HG03097 (cell line): ENCODE measurements at regions not wholly inside any gene's neighbourhood (a gene's known extent, or its start where the extent isn't known, plus 50 kb on each side); places are given as distances from the start of the nearest gene placed in this dataset.
"Not testable (repeated sequence)": the region's sequence is repeated elsewhere in the genome, so short reads cannot be mapped to it uniquely, and the experiment has no call there.

ENCODE experiments used
- ATAC-seq: cut with Tn5 transposase; IDR thresholded peaks from one replicate; pipeline ENCODE4 v1.9.1; 2021; ENCODE audit not compliant: unreplicated experiment, low FRiP score

- no peak for ATAC-seq
Measured at GRCh38 chr2:54065411-54065810, 50.0 kb upstream of the ACYP2 start.

GRCh38 chr2:54063967-54064535 is 51.4 kb upstream of the ACYP2 start:
- no peak for ATAC-seq

- ATAC-seq: no peak
Measured at GRCh38 chr2:54062401-54062800, 53.0 kb upstream of the ACYP2 start.

GRCh38 chr2:54061272-54061671 is 54.1 kb upstream of the ACYP2 start:
- no peak for ATAC-seq

- ATAC-seq: no peak
Measured at GRCh38 chr2:54059986-54060385, 55.4 kb upstream of the ACYP2 start.

GRCh38 chr2:54059504-54059903 is 55.9 kb upstream of the ACYP2 start:
- ATAC-seq: no peak

GRCh38 chr2:54058449-54058848 is 57.0 kb upstream of the ACYP2 start:
- no peak for ATAC-seq

- no peak for ATAC-seq
Measured at GRCh38 chr2:54054774-54055173, 60.6 kb upstream of the ACYP2 start.

GRCh38 chr2:54054271-54054670 is 61.1 kb upstream of the ACYP2 start:
- ATAC-seq: peak; percentile 63

- peak; percentile 40 for ATAC-seq
Measured at GRCh38 chr2:54053830-54054229, 61.6 kb upstream of the ACYP2 start.

GRCh38 chr2:54052825-54053718 is 62.3 kb upstream of the ACYP2 start:
- no peak for ATAC-seq

- no peak for ATAC-seq
Measured at GRCh38 chr2:54050445-54050844, 65.0 kb upstream of the ACYP2 start.

GRCh38 chr2:54049365-54049764 is 66.0 kb upstream of the ACYP2 start:
- no peak for ATAC-seq

GRCh38 chr2:54048896-54049295 is 66.5 kb upstream of the ACYP2 start:
- ATAC-seq: not testable (repeated sequence)

- ATAC-seq: no peak
Measured at GRCh38 chr2:54048117-54048785, 67.2 kb upstream of the ACYP2 start.

GRCh38 chr2:54047658-54048057 is 67.8 kb upstream of the ACYP2 start:
- no peak for ATAC-seq

GRCh38 chr2:54047091-54047490 is 68.3 kb upstream of the ACYP2 start:
- no peak for ATAC-seq

- no peak for ATAC-seq
Measured at GRCh38 chr2:54042897-54043620, 72.3 kb upstream of the PSME4 start.

GRCh38 chr2:54042341-54042740 is 71.5 kb upstream of the PSME4 start:
- ATAC-seq: no peak

- ATAC-seq: no peak
Measured at GRCh38 chr2:54041135-54041534, 70.3 kb upstream of the PSME4 start.

GRCh38 chr2:54040685-54041084 is 69.9 kb upstream of the PSME4 start:
- ATAC-seq: no peak
